Hippocampal formation (tissue), 2 donors: ENCODE measurements at regions not wholly inside any gene's neighbourhood (a gene's known extent, or its start where the extent isn't known, plus 50 kb on each side); places are given as distances from the start of the nearest gene placed in this dataset.
"Not testable (repeated sequence)": the region's sequence is repeated elsewhere in the genome, so short reads cannot be mapped to it uniquely, and the experiment has no call there.

Experiments
- DNase-seq, 2 donors: peaks; one replicate each; lab custom pipeline; 2025; lab: John Stamatoyannopoulos, UW

- no peak for DNase-seq
Observed at GRCh38 chr6:141780296-141780695, 352.4 kb upstream of the GJE1 start.

- DNase-seq, result no peak
Observed at GRCh38 chr6:141764388-141764787, 368.3 kb upstream of the GJE1 start.

GRCh38 chr6:141758430-141758829, 374.3 kb upstream of the GJE1 start:
- DNase-seq, result no peak

GRCh38 chr6:141753180-141753579, 379.5 kb upstream of the GJE1 start:
- no peak for DNase-seq

- DNase-seq, result no peak
Observed at GRCh38 chr6:141752677-141753076, 380.0 kb upstream of the GJE1 start.

DNA sequence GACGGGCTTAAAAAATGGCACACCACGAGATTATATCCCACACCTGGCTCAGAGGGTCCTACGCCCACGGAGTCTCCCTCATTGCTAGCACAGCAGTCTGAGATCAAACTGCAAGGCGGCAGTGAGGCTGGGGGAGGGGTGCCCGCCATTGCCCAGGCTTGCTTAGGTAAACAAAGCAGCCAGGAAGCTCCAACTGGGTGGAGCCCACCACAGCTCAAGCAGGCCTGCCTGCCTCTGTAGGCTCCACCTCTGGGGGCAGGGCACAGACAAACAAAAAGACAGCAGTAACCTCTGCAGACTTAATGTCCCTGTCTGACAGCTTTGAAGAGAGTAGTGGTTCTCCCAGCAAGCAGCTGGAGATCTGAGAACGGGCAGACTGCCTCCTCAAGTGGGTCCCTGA, 386.4 kb upstream of the GJE1 start:
- DNase-seq, result not testable (repeated sequence)

- no peak for DNase-seq
Observed at GRCh38 chr6:141744971-141745370, 387.8 kb upstream of the GJE1 start.

DNA sequence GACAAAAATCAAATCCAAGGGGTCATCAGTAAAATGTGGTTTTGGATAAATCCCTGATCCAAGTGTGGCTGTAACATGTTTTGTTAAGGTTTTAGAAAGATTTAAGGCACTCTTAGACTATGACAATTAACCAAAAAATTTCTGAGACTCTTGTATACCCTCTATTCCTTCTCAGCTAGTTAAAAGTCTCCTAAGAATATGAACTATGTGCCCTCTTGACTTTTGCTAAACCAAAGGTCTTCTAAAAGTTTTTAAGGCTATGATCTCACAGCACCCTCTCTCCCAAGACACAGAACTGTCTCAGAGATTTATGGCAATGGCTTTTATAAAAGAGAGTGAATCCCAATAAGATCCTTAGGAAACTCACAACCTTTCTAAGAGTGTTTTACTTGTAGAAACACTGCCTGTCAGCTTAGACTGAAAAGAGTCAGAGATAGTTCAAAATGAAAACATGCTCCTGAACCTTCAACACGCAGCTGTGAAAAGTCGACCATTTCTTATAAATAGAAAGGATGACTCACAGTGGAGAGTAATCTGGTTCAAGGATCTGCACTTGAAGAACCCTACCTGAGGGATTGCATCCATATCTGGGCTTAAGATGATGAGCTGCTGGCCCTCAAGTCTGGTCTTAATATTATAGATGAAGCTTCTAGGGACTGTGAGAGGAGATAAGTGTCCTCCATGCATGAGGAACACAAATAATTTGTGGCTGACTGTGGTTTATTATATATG, 388.4 kb upstream of the GJE1 start:
- no peak for DNase-seq

GRCh38 chr6:141736104-141736503, 396.6 kb upstream of the GJE1 start:
- DNase-seq, result no peak

DNA sequence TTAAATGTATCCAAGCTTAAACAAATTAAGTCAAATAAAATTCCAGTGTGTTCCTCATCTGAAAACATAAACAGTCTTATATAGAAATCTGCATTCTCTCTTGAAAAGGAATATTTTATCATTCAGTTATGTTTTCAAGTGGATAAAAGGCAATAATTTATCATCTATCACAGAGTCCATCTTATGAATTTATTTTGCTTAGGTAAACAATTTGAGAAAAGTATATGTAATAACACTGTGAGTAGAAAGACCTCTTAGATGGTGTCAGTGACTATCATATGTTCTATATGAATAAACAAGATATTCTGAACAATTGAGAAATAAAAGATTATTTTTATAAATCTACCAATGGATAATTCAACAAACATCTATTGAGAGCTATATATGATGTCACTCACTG, 397.6 kb upstream of the GJE1 start:
- DNase-seq, result no peak

DNA sequence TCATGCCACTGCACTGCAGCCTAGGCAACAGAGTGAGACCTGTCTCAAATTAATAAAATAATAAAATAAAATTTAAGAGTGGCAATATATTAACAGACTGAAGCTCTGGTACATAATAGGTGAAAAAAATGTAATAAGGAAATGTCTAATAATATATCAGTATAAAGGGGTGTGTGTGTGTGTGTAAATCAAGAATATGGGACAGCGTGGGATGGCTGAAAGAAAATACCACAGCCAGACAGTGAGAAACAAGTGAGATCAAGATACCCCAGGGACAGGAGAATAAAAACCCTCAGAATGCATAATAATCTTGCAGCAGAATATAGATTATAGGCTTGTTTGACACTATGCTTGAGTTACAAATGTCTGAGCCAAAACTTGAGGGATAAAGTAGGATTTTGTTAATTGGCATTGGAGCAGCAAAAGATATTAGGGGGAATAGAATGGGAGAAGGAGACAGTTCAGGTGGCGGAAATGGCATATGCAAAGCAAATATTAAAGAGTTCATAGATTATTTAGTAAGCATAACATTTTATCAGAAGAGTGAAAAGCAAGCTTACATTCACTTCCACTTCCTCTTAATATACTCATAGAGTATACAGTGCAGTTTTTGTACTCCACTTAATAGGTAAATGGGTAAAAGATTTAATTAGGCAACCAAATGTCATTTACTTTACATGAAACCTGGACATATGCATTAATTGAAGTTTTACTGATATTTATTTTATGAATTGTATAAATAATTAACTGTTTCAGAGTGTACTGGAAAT, 398.5 kb upstream of the GJE1 start:
- DNase-seq, result no peak

DNA sequence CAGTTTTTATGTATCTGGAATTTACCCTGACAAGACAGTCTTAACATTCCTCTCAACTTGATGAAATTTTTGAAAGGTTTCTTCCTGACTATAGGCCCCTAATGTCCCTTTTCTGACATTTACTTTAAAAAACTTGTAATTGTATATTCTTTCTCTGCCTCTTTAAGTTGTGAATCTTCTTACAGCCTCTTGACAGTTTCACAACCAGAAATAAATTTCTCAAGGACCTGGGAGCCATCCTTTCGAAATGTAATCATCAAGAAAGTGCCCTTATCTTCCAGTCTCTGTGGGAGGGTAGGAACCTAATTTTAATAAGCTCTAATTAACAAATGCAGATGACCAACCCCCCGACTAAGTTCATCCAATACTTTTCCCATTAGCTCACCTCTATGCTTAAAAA, 403.6 kb upstream of the GJE1 start:
- no peak for DNase-seq

DNA sequence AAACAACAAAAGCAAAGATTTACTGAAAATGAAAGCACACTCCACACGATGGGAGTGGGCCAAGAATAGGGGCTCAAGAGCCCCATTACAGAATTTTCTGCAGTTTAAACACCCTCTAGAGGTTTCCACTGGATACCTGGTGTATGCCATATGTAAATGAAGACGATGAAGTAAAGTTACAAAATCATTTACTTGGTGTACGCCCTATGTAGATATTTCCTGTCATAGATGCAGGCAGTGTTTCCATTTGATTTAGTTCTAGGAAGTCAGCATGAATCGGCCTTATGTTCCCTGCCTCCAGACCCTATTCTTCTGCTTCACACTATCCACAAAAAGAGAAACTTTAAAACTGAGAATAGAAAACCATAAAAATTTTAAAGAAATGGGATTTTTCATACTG, 404.4 kb upstream of the GJE1 start:
- DNase-seq, result no peak

GRCh38 chr6:141726248-141726647, 406.5 kb upstream of the GJE1 start:
- DNase-seq, result no peak

- no peak for DNase-seq
Observed at GRCh38 chr6:141724731-141725130, 408.0 kb upstream of the GJE1 start.

GRCh38 chr6:141719476-141719875, 413.2 kb upstream of the GJE1 start:
- DNase-seq, result no peak

GRCh38 chr6:141705431-141705830, 427.3 kb upstream of the GJE1 start:
- no peak for DNase-seq

GRCh38 chr6:141704151-141704550, 428.6 kb upstream of the GJE1 start:
- DNase-seq, result no peak

DNA sequence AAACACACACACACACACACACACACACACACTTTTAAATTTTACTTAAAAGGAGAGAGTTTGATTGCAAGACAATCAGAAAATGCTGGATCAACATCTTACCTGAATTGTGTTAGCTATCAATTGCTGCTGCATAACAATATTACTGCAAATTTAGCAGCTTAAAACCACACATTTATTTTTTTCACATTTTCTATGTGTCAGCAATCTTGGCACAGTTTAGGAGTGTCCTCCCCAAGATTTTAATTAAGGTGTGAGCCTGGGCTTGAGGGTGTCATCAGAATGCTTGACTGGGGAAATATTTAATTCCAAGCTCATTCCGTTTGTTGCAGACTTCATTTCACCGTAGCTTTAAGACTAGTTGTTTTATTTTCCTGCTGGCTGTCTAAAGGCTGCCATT, 431.0 kb upstream of the GJE1 start:
- no peak for DNase-seq

DNA sequence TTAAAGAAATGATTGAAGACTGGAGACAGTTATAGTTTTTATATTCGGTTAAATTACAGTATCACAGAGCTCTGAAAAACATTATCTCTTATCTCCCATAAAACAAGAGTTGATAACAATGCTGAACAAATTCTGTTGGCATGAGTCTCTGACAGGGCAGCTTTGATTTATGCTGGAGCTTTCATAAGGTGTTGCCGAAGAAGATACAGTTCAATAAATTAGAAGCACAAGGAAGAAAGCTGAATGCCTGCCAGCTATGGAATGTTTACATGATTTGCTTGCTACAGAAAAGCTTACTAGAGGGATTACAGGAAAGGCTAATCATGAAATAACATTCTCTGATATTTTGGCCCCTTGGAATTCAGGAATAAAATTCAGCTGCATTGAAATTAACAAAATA, 431.9 kb upstream of the GJE1 start:
- DNase-seq, result no peak

DNA sequence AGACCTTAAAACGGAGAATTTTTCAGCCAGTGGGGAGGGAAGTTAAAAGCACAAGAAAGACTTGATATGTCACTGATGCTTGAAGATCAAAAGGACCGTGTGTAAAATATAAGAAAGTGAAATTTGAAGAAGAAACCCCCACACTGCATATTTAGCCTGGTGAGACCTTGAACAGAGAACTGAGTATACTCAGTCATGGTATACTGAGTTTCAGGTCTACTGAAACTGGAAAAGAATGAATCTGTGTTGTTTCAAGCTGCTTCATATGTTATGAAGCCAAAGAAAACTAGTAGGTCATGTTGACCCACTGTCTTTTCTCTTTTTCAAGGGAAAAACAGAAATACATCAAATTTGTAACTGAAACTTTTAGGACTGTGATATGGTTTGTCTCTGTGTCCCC, 443.8 kb upstream of the GJE1 start:
- no peak for DNase-seq

GRCh38 chr6:141685416-141685815, 447.3 kb upstream of the GJE1 start:
- DNase-seq, result no peak

DNA sequence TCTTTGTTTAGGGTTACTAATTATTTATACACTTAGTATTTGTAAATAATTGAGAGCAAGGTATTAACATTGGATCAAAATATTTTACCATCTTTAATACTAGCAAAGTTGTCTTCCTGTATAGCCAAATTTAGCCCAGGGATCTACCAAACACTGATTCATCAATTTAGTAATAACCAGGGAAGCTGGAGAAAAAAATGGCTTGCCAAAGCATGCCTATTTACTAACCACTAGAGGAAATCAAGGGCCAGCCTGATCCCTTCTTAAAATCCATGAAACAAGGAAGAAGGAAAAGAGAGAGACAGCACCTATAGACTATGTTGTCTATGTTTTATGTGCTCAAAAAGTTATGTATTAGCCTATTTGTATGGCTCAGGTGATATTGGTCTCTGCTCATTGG, 450.3 kb upstream of the GJE1 start:
- no peak for DNase-seq
